GM12878 (cell line): ENCODE measurements at regions not wholly inside any gene's neighbourhood (a gene's known extent, or its start where the extent isn't known, plus 50 kb on each side); places are given as distances from the start of the nearest gene placed in this dataset.

Experiments used
- ATAC-seq: fragments of 200-7000 bp; cut with Tn5 transposase; 3 replicates; pipeline ENCODE4 v1.9.1; 2020; ENCODE audit warnings: mild to moderate bottlenecking, moderate library complexity
- BruUV-seq: library from RNA; stranded (reverse); fragments of 400-500 nt; replicated peaks from 2 replicates; lab custom pipeline; 2021; lab: Mats Ljungman, UMichigan
- CTCF ChIA-PET: fragments of 300-600 bp; sonication (Branson Sonifier 250); formaldehyde crosslinking; extraction: SDS; loops from one replicate; lab custom pipeline; 2021; ENCODE audit warnings: inconsistent platforms; lab: Yijun Ruan, JAX
- POLR2A ChIA-PET: fragments of 350-600 bp; formaldehyde crosslinking; extraction: SDS; loops from one replicate; lab custom pipeline; 2021; ENCODE audit warnings: inconsistent platforms; lab: Charles Lee
- RAD21 ChIA-PET: fragments of 300-600 bp; sonication (Branson Sonifier 250); formaldehyde crosslinking; loops from one replicate; lab custom pipeline; 2023; ENCODE audit warnings: antibody characterized with exemption; ENCODE audit not compliant: unreplicated experiment; lab: Charles Lee
- SMC1A ChIA-PET: fragments of 300-600 bp; sonication (Branson Sonifier 250); formaldehyde crosslinking; loops from one replicate; lab custom pipeline; 2023; ENCODE audit not compliant: unreplicated experiment, uncharacterized antibody; lab: Charles Lee
- DNase-seq: peaks from one replicate; pipeline ENCODE4 v3.0.0-alpha.2; 2011; ENCODE audit warnings: low read depth, low spot score
- FAIRE-seq: peaks from 3 replicates; lab custom pipeline; 2011; peaks lifted over from hg19 to GRCh38; lab: Jason Lieb, UNC
- H2AFZ ChIP-seq: 2 replicates; pipeline ENCODE4 v1.6.0; 2011; ENCODE audit warnings: low read depth, low read length, control low read depth; ENCODE audit not compliant: control insufficient read depth
- H3K27ac ChIP-seq: 2 replicates; pipeline ENCODE4 v1.5.1; 2011; ENCODE audit warnings: control low read depth; ENCODE audit not compliant: control insufficient read depth, insufficient read depth
- H3K27me3 ChIP-seq, 2 experiments: replicated peaks in 1 of 2; 2 replicates each; pipeline versions ENCODE4 v1.6.0 to v1.6.1; 2011; ENCODE audit warnings: low read length in 1 of 2; ENCODE audit not compliant: control insufficient read depth in 2 of 2, insufficient read depth in 2 of 2
- H3K36me3 ChIP-seq, 2 experiments: 2 replicates each; pipeline ENCODE4 v1.5.1; 2011; ENCODE audit warnings: low read length in 1 of 2; ENCODE audit not compliant: control insufficient read depth in 2 of 2, insufficient read depth in 2 of 2
- H3K4me1 ChIP-seq: 2 replicates; pipeline ENCODE4 v1.6.1; 2011; ENCODE audit warnings: mild to moderate bottlenecking, low read length, moderate library complexity, mixed read lengths; ENCODE audit not compliant: control insufficient read depth, insufficient read depth
- H3K4me2 ChIP-seq: 2 replicates; pipeline ENCODE4 v1.6.0; 2011; ENCODE audit warnings: control low read depth; ENCODE audit not compliant: control insufficient read depth, insufficient read depth
- H3K4me3 ChIP-seq: fragments of 200-600 bp; sonication (generic); 2 replicates; pipeline ENCODE4 v1.5.1; 2016
- H3K79me2 ChIP-seq: 2 replicates; pipeline ENCODE4 v1.6.0; 2011; ENCODE audit warnings: low read length; ENCODE audit not compliant: control insufficient read depth, insufficient read depth
- H3K9ac ChIP-seq: 2 replicates; pipeline ENCODE4 v1.8.0; 2011; ENCODE audit warnings: low read length, control low read depth, mixed read lengths; ENCODE audit not compliant: control insufficient read depth, insufficient read depth
- H3K9me3 ChIP-seq: replicated peaks from 3 replicates; pipeline ENCODE4 v1.5.1; 2011; ENCODE audit warnings: mild to moderate bottlenecking, low read length; ENCODE audit not compliant: control insufficient read depth, insufficient read depth
- H4K20me1 ChIP-seq: 2 replicates; pipeline ENCODE4 v1.6.0; 2011; ENCODE audit not compliant: control insufficient read depth, insufficient read depth
- ASH2L ChIP-seq: fragments of 300-600, 200-600 bp; sonication (generic); IDR thresholded peaks from 2 replicates; pipeline ENCODE4 v1.6.1; 2017; ENCODE audit warnings: low read depth, mild to moderate bottlenecking, borderline replicate concordance
- ATF2 ChIP-seq: IDR thresholded peaks from 2 replicates; pipeline ENCODE4 v1.6.1; 2012; ENCODE audit warnings: low read length, inconsistent platforms
- EGR1 ChIP-seq, 2 experiments: IDR thresholded peaks; 1 replicate in 1 of 2; 2 replicates in 1 of 2; pipeline ENCODE4 v1.6.1; 2011 to 2012; ENCODE audit warnings: low read depth in 2 of 2, low read length in 2 of 2, borderline replicate concordance in 1 of 2, mild to moderate bottlenecking in 1 of 2, moderate library complexity in 1 of 2
- POLR2A ChIP-seq: IDR thresholded peaks from 2 replicates; pipeline ENCODE4 v1.6.1; 2011; ENCODE audit warnings: low read depth, mild to moderate bottlenecking, low read length
- POLR2AphosphoS2 ChIP-seq: IDR thresholded peaks from 2 replicates; pipeline ENCODE4 v1.6.1; 2011; ENCODE audit warnings: low read depth, mild to moderate bottlenecking, low read length, improper control_type of control experiment, moderate library complexity
- SP1 ChIP-seq: IDR thresholded peaks from one replicate; pipeline ENCODE4 v1.6.1; 2011; ENCODE audit warnings: low read depth, low read length
- TBL1XR1 ChIP-seq: IDR thresholded peaks from 2 replicates; pipeline ENCODE4 v1.6.1; 2012; ENCODE audit warnings: low read depth, low read length, improper control_type of control experiment
- USF2 ChIP-seq: IDR thresholded peaks from 2 replicates; pipeline ENCODE4 v1.6.1; 2011; ENCODE audit warnings: low read depth, low read length, improper control_type of control experiment, borderline replicate concordance
- YY1 ChIP-seq: IDR thresholded peaks from 2 replicates; pipeline ENCODE4 v1.6.1; 2011; ENCODE audit warnings: low read depth, mild to moderate bottlenecking, low read length
- WGBS: methylation state at CpG from one replicate; pipeline ENCODE4 v1.1.6; 2016; ENCODE audit warnings: low lambda C conversion rate; ENCODE audit not compliant: insufficient replicate concordance, insufficient coverage; ENCODE audit errors: missing lambda C conversion rate; 5-methylcytosine and 5-hydroxymethylcytosine counted together
- in situ Hi-C: fragments of 300-500 bp; cut with MboI; formaldehyde crosslinking; loops from 9 replicates; pipeline ENCODE4 v1.14.3; 2018; ENCODE audit warnings: mixed read lengths
- intact Hi-C: fragments of 100-400 bp; cut with micrococcal nuclease; formaldehyde crosslinking; loops from one replicate; pipeline ENCODE4 v1.14.2; 2022; ENCODE audit not compliant: unreplicated experiment

- Histone ChIP-seq H3K4me3 (no peak overlapping the region), H3K27ac (no peak overlapping the region), H3K9me3 (no peaks in the 10 kb centered on the region), H4K20me1 (no peaks in the 10 kb centered on the region), H3K36me3 (no peaks in the 10 kb centered on the region), H3K4me1 (no peaks in the 10 kb centered on the region), H3K4me2 (no peak overlapping the region), H3K79me2 (no peaks in the 10 kb centered on the region), H3K9ac (no peak overlapping the region), H2AFZ (no peak overlapping the region), H3K27me3 (no peaks in the 10 kb centered on the region)
- SMC1A ChIA-PET: interaction anchor here (1.1 kb wide), 1 partner anchor 43 kb away, joined by 3 read pairs; no protein-coding TSS in a partner anchor
- CTCF ChIA-PET: interaction anchor here (0.5 kb wide), 1 partner anchor 627 kb away, joined by 3 read pairs; no protein-coding TSS in a partner anchor
- TF ChIP-seq POLR2AphosphoS2: no peak
- TF ChIP-seq USF2: no peak
- no peak for TF ChIP-seq YY1
- no peak for TF ChIP-seq ASH2L
- no peak for TF ChIP-seq TBL1XR1
- TF ChIP-seq SP1: no peak
- TF ChIP-seq POLR2A: no peak
- TF ChIP-seq ATF2: no peak
- TF ChIP-seq EGR1 (IDR thresholded peaks at IDR 0.05; ENCODE audit: borderline replicate concordance in 1 of 2, low read depth in 2 of 2, low read length in 2 of 2): no peak
- ATAC-seq (no peak), FAIRE-seq (no peak), DNase-seq (no peak)
- in situ Hi-C loops (no loop called here), intact Hi-C loops (no loop called here)
- 40% methylated on average over 2 of the region's 2 CpGs for WGBS
- POLR2A ChIA-PET: no interaction called here
- BruUV-seq: no TSS peak
- RAD21 ChIA-PET: no interaction called here
These were observed 146.3 kb downstream of the HNMT start for GRCh38 chr2:138110453-138111083.
